ENCODE measurements at regions not wholly inside any gene's neighbourhood (a gene's known extent, or its start where the extent isn't known, plus 50 kb on each side); places are given as distances from the start of the nearest gene placed in this dataset.
A peak's percentile ranks its signal among the peaks of the same experiment; 100 is the strongest.
"Not testable (repeated sequence)": the region's sequence is repeated elsewhere in the genome, so short reads cannot be mapped to it uniquely, and the experiment has no call there.

DNA sequence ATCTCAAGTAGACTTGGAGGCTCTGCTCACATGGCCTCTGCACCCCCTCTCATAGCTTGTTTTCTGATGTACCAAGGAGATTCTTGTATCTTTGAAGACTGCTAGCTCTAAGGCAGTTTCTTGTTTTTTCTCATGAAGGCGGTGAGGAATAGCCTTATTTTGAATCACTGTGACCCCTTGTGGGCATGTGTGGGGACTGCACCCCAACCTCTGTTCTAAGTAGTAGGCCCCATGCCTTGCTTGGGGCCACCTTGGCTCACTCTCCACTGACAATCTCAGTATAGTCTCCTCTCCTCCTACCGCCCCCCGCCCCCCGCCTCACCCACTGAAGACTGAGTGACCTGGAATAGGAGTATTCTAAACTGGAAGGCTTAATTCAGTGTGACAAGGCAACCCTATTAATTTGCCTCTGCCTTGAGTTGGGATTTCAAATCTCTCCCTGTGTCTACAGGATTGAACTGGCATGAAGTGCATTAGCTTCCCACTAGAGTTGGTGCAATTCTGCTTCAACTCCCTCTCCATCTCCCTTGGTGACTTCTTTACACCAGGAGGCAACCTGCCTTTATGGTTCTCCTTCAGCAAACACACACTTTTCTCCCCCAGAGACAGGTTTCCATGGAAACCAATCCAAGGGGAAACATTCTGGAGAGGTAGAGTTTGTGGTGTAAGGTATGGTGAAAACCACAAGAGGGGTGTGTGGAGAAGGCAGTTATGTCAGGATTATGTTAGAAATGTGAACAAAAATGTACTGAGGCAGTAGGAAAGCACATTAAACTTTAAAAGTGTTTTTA, 75.4 kb upstream of the ECI2 start:
- peak; percentile 15 for DNase-seq (ENCODE audit: extremely low spot score, insufficient read length, low read depth)
- FAIRE-seq = peak; percentile 63

- FAIRE-seq = no peak
- DNase-seq (ENCODE audit: extremely low spot score, insufficient read length, low read depth) = no peak
Measured at GRCh38 chr6:4209196-4209595, 73.8 kb upstream of the ECI2 start.

- DNase-seq (ENCODE audit: extremely low spot score, insufficient read length, low read depth) (no peak), FAIRE-seq (no peak)
Measured at GRCh38 chr6:4208158-4208557, 72.8 kb upstream of the ECI2 start.

- not testable (repeated sequence) for FAIRE-seq; DNase-seq (ENCODE audit: extremely low spot score, insufficient read length, low read depth)
Measured at GRCh38 chr6:4203642-4204417, 68.5 kb upstream of the ECI2 start.

- DNase-seq (ENCODE audit: extremely low spot score, insufficient read length, low read depth) (no peak), FAIRE-seq (no peak)
Measured at GRCh38 chr6:4192627-4193026, 57.3 kb upstream of the ECI2 start.

DNA sequence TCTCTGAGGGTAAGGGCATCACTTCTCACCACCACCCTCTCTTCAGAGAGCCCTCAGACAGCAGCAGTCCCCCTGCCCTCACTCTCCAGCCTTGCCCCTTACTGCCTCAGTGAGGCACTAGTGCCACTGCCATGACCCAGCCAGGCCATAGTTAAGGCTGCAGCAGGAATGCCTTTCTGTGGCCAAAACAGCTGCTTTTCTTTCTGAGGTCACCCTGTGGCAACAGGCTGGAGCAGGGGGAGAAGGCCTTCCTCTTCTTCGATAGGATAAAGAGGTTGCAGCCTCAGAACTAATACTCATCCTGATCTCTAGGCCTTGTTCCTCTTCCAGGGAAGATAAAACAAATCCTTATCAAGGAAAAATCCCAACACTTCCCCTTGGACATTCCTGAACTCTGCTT, 56.8 kb upstream of the ECI2 start:
- no peak for FAIRE-seq
- no peak for DNase-seq (ENCODE audit: extremely low spot score, insufficient read length, low read depth)

DNA sequence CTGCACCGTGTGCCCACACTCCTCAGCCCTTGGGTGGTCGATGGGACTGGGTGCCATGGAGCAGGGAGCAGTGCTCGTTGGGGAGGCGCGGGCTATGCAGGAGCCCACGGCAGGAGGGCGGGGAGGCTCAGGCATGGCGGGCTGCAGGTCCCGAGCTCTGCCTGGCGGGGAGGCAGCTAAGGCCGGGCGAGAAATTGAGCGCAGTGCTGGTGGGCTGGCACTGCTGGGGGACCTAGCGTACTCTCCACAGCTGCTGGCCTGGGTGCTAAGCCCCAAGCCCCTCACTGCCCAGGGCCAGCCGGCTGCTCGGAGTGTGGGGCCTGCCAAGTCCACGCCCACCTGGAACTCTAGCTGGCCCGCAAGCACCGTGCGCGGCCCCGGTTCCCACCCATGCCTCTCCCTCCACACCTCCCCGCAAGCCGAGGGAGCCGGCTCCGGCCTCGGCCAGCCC, 55.9 kb upstream of the ECI2 start:
- DNase-seq (ENCODE audit: extremely low spot score, insufficient read length, low read depth) = no peak
- FAIRE-seq = no peak

DNA sequence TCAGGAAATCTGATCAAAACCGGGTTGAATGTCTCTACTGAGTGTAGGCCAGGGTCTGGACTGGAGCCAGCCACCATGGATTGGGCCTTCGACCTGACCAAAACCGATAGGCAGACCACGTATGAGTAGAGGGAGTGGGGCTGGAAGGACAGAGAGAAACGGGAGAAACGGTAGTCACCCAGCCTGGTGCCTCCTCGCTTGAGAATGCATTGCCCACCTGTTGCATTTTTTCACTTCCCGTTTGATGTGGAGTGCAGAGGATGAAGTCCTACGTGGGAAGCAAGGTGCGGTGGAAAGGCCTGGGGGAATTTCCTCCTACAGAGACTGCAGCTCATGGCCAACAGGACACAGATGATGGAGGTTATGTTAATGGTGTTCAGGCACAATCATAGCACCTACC, 53.9 kb upstream of the ECI2 start:
- no peak for DNase-seq (ENCODE audit: extremely low spot score, insufficient read length, low read depth)
- FAIRE-seq = no peak

GRCh38 chr6:4188801-4189200, 53.4 kb upstream of the ECI2 start:
- DNase-seq (ENCODE audit: extremely low spot score, insufficient read length, low read depth) (no peak), FAIRE-seq (no peak)

GRCh38 chr6:4187480-4187879, 52.1 kb upstream of the ECI2 start:
- DNase-seq (ENCODE audit: extremely low spot score, insufficient read length, low read depth) = no peak
- no peak for FAIRE-seq

GRCh38 chr6:4186385-4186784, 51.0 kb upstream of the ECI2 start:
- FAIRE-seq (no peak), DNase-seq (ENCODE audit: extremely low spot score, insufficient read length, low read depth) (no peak)

DNA sequence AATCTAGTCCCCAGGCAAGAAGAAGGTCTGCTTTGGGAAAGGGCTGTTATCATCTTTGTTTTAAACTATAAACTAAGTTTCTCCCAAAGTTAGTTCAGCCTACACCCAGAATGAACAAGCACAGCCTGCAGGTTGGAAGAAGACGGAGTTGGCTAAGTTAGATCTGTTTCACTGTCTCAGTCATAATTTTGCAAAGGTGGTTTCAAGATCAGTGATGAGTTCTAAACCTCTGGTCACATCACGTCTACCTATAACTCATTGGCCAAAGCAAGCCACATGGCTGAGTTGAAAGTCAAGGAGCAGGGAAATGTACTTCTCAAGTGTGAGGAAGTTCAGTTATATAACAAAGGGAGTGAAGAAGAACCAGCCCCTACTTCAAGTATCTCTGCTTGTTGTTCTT, 50.5 kb upstream of the ECI2 start:
- DNase-seq (ENCODE audit: extremely low spot score, insufficient read length, low read depth) = no peak
- FAIRE-seq = no peak

- no peak for DNase-seq (ENCODE audit: extremely low spot score, insufficient read length, low read depth)
- no peak for FAIRE-seq
Measured at GRCh38 chr6:4185419-4185818, 50.0 kb upstream of the ECI2 start.
